CD14-positive monocyte (primary cell): ENCODE measurements at regions not wholly inside any gene's neighbourhood (a gene's known extent, or its start where the extent isn't known, plus 50 kb on each side); places are given as distances from the start of the nearest gene placed in this dataset.

Experiments used
- DNase-seq, 3 donors: peaks; one replicate each; pipeline ENCODE4 v3.0.0-alpha.2; 2011 to 2022
- H2AFZ ChIP-seq: 2 replicates; pipeline ENCODE4 v1.6.0; 2012; ENCODE audit warnings: mild to moderate bottlenecking, low read depth, low read length, inconsistent platforms; ENCODE audit not compliant: insufficient read depth, poor library complexity, severe bottlenecking
- H3K27ac ChIP-seq, 2 donors: 1 replicate in 1 of 2; 2 replicates in 1 of 2; pipeline ENCODE4 v1.5.1; 2012 to 2013; ENCODE audit warnings: low read length in 2 of 2, control low read depth in 1 of 2, inconsistent platforms in 1 of 2, low read depth in 1 of 2, mild to moderate bottlenecking in 1 of 2
- H3K27me3 ChIP-seq, 2 donors: one replicate each; pipeline versions ENCODE4 v1.6.0 to v1.6.1; 2011 to 2013; ENCODE audit warnings: low read length in 2 of 2; ENCODE audit not compliant: control insufficient read depth in 2 of 2, insufficient read depth in 2 of 2
- H3K36me3 ChIP-seq, 2 donors: replicated peaks in 1 of 2; 1 replicate in 1 of 2; 2 replicates in 1 of 2; pipeline versions ENCODE4 v1.5.1 to v1.6.1; 2012 to 2013; ENCODE audit warnings: low read length in 2 of 2, control low read depth in 1 of 2, inconsistent platforms in 1 of 2, mild to moderate bottlenecking in 1 of 2; ENCODE audit not compliant: insufficient read depth in 2 of 2, control insufficient read depth in 1 of 2
- H3K4me1 ChIP-seq, 2 donors: 1 replicate in 1 of 2; 2 replicates in 1 of 2; pipeline versions ENCODE4 v1.5.1 to v1.6.1; 2012 to 2013; ENCODE audit warnings: low read length in 2 of 2, control low read depth in 1 of 2, inconsistent platforms in 1 of 2, mild to moderate bottlenecking in 1 of 2, moderate library complexity in 1 of 2; ENCODE audit not compliant: insufficient read depth in 2 of 2, control insufficient read depth in 1 of 2
- H3K4me2 ChIP-seq: replicated peaks from 2 replicates; pipeline ENCODE3; 2012; ENCODE audit warnings: low read length, moderate library complexity, mild to moderate bottlenecking; ENCODE audit not compliant: poor library complexity, severe bottlenecking; ENCODE audit errors: extremely low read depth
- H3K4me3 ChIP-seq, 3 experiments: fragments of 200-600 bp in 1 of 3; sonication (generic) in 1 of 3; replicated peaks in 1 of 3; 1 replicate in 2 of 3; 2 replicates in 1 of 3; pipeline ENCODE4 v1.5.1; 2011 to 2013; ENCODE audit warnings: low read length in 3 of 3, mild to moderate bottlenecking in 3 of 3, control low read depth in 2 of 3, low read depth in 2 of 3, inconsistent platforms in 1 of 3, moderate library complexity in 1 of 3
- H3K79me2 ChIP-seq: 2 replicates; pipeline ENCODE4 v1.6.0; 2012; ENCODE audit warnings: mild to moderate bottlenecking, control low read depth, inconsistent platforms, low read length, moderate library complexity; ENCODE audit not compliant: insufficient read depth
- H3K9ac ChIP-seq: 2 replicates; pipeline ENCODE4 v1.6.0; 2017; ENCODE audit warnings: low read length, mild to moderate bottlenecking; ENCODE audit not compliant: insufficient read depth, poor library complexity, severe bottlenecking
- H3K9me3 ChIP-seq, 2 donors: replicated peaks in 1 of 2; 1 replicate in 1 of 2; 2 replicates in 1 of 2; pipeline versions ENCODE4 v1.5.1 to v1.6.1; 2012 to 2013; ENCODE audit warnings: low read length in 2 of 2, control low read depth in 1 of 2; ENCODE audit not compliant: control insufficient read depth in 1 of 2, insufficient read depth in 1 of 2
- H4K20me1 ChIP-seq: 2 replicates; pipeline ENCODE4 v1.6.0; 2012; ENCODE audit warnings: mild to moderate bottlenecking, low read length, control low read depth, moderate library complexity; ENCODE audit not compliant: insufficient read depth
- H3K27ac Mint-ChIP-seq, 7 donors: one replicate each; pipeline ENCODE4 v1.8.0; 2020; ENCODE audit warnings: mild to moderate bottlenecking in 7 of 7, mixed read lengths in 7 of 7, moderate library complexity in 6 of 7, inconsistent platforms in 2 of 7
- H3K27me3 Mint-ChIP-seq, 3 donors: one replicate each; pipeline ENCODE4 v1.8.0; 2021 to 2022; ENCODE audit warnings: low read depth in 3 of 3, mild to moderate bottlenecking in 3 of 3, mixed read lengths in 3 of 3, moderate library complexity in 3 of 3, inconsistent platforms in 1 of 3
- H3K36me3 Mint-ChIP-seq, 2 donors: one replicate each; pipeline ENCODE4 v1.8.0; 2020; ENCODE audit warnings: mixed read lengths in 2 of 2, inconsistent platforms in 1 of 2, mild to moderate bottlenecking in 1 of 2
- H3K4me1 Mint-ChIP-seq: one replicate; pipeline ENCODE4 v1.8.0; 2020; ENCODE audit warnings: mild to moderate bottlenecking, mixed read lengths
- H3K4me3 Mint-ChIP-seq, 2 donors: one replicate each; pipeline ENCODE4 v1.8.0; 2020; ENCODE audit warnings: mild to moderate bottlenecking in 2 of 2, mixed read lengths in 2 of 2, moderate library complexity in 1 of 2
- H3K9me3 Mint-ChIP-seq, 7 donors: one replicate each; pipeline ENCODE4 v1.8.0; 2020 to 2022; ENCODE audit warnings: mixed read lengths in 7 of 7, mild to moderate bottlenecking in 6 of 7, moderate library complexity in 6 of 7, inconsistent platforms in 2 of 7
- CTCF ChIP-seq: fragments of 200-600 bp; IDR thresholded peaks from one replicate; pipeline ENCODE4 v1.8.0; 2022; ENCODE audit warnings: antibody characterized with exemption, mild to moderate bottlenecking
- WGBS: methylation state at CpG from one replicate; pipeline ENCODE4 v1.1.5; 2013; ENCODE audit warnings: missing lambda C conversion rate; ENCODE audit not compliant: insufficient coverage; 5-methylcytosine and 5-hydroxymethylcytosine counted together
- intact Hi-C, 2 donors: fragments of 100-400 bp; cut with micrococcal nuclease; formaldehyde crosslinking; loops; one replicate each; pipeline versions ENCODE4 v1.15.0 to v1.15.1; 2023

GRCh38 chr3:88773766-88774165, 333.7 kb upstream of the EPHA3 start:
- Mint-ChIP-seq H3K9me3 (peaks cover 3 to 18% (median 7%) of the 10 kb centered on the region in 7 donors), H3K4me3 (no peak overlapping the region), H3K27ac (no peak overlapping the region), H3K36me3 (no peaks in the 10 kb centered on the region), H3K4me1 (no peaks in the 10 kb centered on the region), H3K27me3 (no peaks in the 10 kb centered on the region)
- H3K36me3 ChIP-seq, result no peaks in the 10 kb centered on the region
- peaks cover 5 to 12% of the 10 kb centered on the region in 2 donors for H3K9me3 ChIP-seq
- no peak overlapping the region for H3K4me3 ChIP-seq
- no peaks in the 10 kb centered on the region for H3K79me2 ChIP-seq
- no peak overlapping the region for H2AFZ ChIP-seq
- H4K20me1 ChIP-seq, result no peaks in the 10 kb centered on the region
- no peaks in the 10 kb centered on the region for H3K27me3 ChIP-seq
- no peak for TF ChIP-seq CTCF
- intact Hi-C loops, result no loop called here
- no peak overlapping the region for H3K4me2 ChIP-seq
- H3K9ac ChIP-seq, result no peak overlapping the region
- no peaks in the 10 kb centered on the region for H3K4me1 ChIP-seq
- DNase-seq, result no peak
- no peak overlapping the region for H3K27ac ChIP-seq

DNA sequence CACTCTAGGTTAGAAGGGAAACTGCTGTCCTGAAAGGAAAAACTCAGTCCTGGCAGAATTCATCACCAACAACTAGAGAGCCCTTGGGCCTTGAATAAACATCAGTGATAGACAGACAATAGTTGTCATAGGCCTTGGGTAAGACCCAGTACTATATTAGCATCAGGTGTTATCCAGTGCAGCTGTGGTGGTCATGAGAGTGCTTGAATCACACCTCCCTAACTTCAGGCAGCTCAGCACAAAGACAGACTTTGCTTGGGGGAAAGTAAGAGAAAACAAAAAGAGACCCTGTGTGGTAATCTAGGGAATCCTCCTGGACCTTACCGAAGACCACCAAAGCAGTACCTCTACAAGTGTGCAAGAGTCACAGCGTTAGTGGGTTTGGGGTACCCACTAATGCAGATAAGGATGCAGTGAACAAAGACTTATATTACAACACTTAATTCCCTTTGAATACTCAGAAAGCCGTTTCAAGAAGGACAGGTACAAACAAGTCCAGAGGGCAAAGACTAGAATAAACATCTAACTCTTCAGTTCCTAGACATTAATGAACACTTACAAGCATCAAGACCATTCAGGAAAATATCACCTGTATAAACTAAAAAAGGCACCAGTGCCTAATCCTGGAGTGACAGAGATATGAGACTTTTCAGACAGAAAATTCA, 332.3 kb upstream of the EPHA3 start:
- H3K4me1 ChIP-seq, result no peaks in the 10 kb centered on the region
- 100% methylated on average over 2 of the region's 3 CpGs for WGBS
- no peak for TF ChIP-seq CTCF
- H3K27ac ChIP-seq, result no peak overlapping the region
- no peaks in the 10 kb centered on the region for H3K36me3 ChIP-seq
- no peak overlapping the region for H3K9ac ChIP-seq
- peaks cover 5 to 12% of the 10 kb centered on the region in 2 donors for H3K9me3 ChIP-seq
- Mint-ChIP-seq H3K4me1 (no peaks in the 10 kb centered on the region), H3K27me3 (no peaks in the 10 kb centered on the region), H3K4me3 (no peak overlapping the region), H3K36me3 (no peaks in the 10 kb centered on the region), H3K27ac (no peak overlapping the region), H3K9me3 (peaks cover 0 to 15% (median 8%) of the 10 kb centered on the region in 7 donors)
- DNase-seq, result no peak
- no peaks in the 10 kb centered on the region for H4K20me1 ChIP-seq
- no peak overlapping the region for H3K4me3 ChIP-seq
- no peaks in the 10 kb centered on the region for H3K79me2 ChIP-seq
- no peak overlapping the region for H3K4me2 ChIP-seq
- no peak overlapping the region for H2AFZ ChIP-seq
- intact Hi-C loops, result no loop called here
- H3K27me3 ChIP-seq, result no peaks in the 10 kb centered on the region
